GM19395 (cell line): ENCODE measurements at regions not wholly inside any gene's neighbourhood (a gene's known extent, or its start where the extent isn't known, plus 50 kb on each side); places are given as distances from the start of the nearest gene placed in this dataset.

Experiments used
- ATAC-seq: cut with Tn5 transposase; IDR thresholded peaks from one replicate; pipeline ENCODE4 v1.9.1; 2021; ENCODE audit warnings: mild to moderate bottlenecking, moderate library complexity; ENCODE audit not compliant: unreplicated experiment

DNA sequence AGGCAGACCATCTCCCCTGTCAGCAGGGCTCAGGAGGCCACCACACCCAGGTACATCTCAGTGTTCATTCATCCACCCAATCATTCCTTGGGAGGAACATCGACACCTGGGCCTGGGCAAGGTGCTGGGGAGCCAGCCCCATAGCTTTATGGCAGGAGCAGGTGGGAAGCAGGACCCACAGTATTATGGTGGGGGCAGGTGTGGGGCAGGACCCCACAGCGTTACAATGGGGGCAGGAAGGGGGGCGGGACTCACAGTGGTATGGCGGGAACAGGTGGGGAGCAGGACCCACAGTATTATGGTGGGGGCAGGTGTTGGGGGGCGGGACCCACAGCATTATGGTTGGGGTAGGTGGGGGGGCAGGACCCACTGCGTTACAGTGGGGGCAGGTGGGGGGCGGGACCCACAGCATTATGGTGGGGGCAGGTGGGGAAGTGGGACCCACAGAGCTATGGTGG lies 128.9 kb upstream of the HS6ST1 start:
- ATAC-seq = no peak

DNA sequence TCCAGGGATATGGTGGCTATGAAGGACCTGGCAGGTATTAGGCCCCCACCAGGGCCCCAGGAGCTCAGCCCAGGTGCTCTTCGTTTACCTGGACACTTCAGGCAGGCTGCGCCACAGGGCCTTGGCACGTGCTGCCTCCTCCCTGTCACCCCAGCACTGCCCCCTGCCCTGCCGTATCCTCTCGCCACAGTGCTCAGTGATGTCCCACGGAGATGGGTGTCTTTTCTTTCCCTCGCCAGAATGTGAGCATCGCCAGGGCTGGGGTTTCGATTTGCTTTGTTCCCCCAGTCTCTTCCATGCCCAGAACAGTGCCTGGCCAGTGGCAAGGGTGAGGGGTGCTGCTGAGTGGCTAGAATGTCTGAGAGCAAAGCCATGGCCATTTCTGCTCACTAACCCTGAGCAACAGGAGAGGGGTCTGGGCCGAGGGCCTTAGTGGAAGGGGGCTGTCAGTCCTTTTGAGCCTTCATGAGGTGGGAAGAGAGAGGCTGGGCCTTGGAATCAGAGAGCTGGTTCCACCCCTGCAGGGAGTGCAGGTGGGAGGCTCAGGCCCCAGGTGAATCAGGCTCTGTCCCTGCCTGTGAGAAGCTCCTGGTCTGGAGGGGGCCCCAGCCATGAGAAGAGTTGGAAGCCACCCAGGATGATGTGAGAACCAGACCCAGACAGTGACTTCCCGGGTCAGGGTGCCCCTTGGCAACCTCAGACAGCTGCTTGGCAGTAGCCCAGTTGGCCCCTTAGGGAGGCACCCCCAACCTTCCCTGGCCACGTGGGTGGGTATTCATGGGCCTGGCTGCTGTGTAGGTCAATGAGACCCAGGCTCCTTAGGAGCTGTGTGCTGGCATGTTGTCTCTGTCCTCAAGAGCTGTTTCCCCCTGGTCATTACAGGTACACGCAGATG lies 129.9 kb upstream of the HS6ST1 start:
- ATAC-seq = no peak

DNA sequence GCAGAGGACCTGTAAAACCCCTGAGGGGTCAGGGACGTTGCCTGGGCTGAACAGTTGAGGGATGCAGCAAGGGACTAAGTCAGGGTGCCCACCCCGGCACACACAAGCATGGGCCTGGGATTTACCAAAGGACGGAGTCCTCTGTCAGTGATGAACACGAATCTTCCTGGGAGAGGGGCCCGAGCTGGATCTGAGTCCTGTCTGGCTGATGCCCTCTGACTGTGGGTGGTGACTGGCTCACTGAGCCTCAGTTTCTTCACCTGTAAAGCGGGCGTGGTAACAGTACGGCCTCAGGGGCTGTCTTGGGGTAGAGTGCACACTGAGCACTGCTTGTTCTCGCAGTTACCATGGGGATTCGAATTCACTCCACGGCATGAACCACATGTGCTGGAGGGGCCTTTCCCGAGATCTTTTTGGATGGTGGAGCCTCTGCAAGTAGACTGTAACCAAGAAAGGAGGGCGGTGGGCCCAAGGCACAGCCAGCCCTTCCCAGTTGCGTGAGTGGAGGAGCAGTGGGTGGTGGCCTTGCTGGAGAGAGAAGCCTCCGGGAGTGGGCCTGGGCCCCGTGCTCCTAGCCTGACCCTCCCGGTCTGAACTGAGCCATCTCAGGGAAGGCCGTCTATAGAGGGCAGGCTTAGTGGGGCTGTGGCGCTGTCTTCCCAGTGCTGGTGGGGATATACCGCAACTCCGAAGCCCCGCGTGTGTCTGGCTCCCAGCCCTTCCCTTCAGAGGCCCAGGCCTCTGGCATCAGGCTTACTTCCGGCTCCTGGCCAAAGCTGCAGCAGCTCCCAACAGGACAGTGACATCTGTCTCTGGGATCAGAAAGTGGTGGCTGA lies 130.8 kb upstream of the HS6ST1 start:
- no peak for ATAC-seq

DNA sequence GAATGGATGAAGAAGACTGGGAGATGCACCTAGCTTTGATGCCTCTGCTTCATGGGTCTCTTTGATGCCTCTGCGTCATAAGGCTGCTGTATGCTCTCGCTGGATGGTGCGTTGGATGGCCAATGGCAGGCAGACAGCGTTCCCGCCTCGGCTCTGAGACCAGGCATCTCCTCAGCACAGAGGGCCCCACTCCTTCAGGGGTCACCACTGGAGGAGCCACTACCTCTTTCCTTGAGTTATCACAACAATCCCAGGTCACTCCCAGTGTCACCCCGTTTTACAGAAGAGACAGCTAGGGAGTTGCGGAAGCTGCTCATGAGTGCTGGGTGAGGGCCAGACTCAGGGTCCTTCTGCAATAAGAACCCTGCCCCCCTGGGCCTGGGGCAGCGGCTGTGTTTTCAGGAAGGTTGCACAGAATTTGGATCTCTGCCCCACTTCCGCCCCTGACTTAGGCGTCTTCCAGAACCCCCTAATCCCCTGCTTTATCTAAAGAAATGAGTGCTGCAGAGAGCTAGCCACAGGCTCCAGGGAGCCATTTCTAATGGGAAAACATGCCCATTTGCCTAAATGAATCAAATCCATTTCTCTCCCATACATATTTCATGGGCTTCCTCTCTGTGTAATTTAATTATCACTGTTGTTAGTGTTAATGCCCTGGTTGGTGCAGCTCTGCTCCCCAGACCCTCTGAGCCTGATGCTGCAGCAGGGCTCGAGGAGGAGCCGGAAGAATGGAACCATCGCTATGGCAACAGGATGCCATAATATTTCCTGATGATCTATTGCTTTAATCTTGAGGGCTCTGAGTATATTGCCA lies 131.8 kb upstream of the HS6ST1 start:
- ATAC-seq = no peak

- ATAC-seq = no peak
These were observed 132.7 kb upstream of the HS6ST1 start for GRCh38 chr2:128451084-128452023.

GRCh38 chr2:128452024-128452411 lies 133.3 kb upstream of the HS6ST1 start:
- no peak for ATAC-seq

GRCh38 chr2:128452536-128453530 lies 134.2 kb upstream of the HS6ST1 start:
- ATAC-seq = no peak

DNA sequence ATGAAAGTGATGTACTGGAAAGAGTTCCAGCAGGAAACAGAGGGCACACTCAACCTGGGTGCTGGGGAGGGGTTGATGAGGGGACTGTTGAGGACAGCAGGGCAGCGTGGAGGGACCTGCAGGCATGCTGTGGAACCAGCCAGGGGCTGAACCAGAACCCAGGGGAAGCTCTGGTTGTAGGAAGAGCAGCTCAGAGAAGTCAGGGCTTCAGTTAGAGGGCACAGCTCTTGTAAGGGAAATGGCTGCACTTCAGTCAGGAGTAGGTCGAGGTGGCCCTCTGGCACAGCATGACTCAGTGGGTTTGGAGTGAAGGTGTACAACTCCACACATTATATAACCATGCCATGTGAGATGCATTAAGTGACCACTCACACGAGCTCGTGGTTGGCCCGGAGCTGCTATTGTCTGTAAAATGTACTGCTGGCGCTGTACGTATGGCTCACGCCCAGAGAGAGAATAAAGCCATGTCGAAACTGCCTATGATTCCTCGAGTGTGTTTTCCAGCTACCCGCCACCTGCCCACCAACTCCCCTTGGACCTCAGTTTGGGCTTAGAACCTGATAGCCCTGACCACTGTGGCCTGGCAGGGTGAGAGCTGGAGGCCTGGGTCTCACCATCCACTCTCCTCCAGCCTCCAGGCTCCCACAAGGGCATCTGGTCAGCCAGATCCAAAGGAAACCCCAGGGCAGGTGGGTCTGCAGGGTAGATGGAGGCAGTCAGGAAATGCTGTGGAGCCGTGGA lies 136.5 kb upstream of the HS6ST1 start:
- no peak for ATAC-seq

GRCh38 chr2:128455721-128456050 lies 137.0 kb upstream of the HS6ST1 start:
- no peak for ATAC-seq

GRCh38 chr2:128456281-128456680 lies 137.6 kb upstream of the HS6ST1 start:
- no peak for ATAC-seq

DNA sequence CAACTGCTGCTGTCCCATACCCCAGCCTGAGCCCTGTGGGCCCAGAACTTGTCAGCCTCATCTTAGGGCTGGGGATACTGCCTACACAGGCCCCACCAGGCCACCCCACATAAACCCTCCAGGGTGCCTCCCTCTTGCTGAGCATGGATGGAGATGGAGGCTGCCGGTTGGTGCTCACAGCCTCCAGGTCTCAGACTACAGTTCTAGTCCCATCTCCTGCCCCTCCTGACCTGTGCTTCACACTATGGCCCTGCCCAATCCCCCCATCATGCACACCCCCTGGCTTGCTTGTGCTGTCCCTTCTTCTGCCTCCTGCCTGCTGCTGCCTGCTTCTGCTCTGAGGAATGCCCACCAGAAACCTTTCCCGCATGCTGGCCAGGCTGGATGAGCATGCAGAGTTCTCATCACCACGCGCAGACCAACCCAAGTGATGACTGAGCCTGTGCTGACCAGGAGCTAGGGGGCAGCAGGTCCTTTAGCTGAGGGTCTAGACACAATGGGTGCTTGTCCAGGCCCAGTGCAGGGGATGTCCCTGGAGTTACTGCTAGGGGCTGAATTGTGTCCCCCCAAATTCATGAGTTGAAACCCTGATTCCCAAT lies 138.4 kb upstream of the HS6ST1 start:
- no peak for ATAC-seq

- no peak for ATAC-seq
These were observed 139.0 kb upstream of the HS6ST1 start for GRCh38 chr2:128457716-128458115.

- no peak for ATAC-seq
These were observed 139.8 kb upstream of the HS6ST1 start for GRCh38 chr2:128458505-128458904.

- ATAC-seq = no peak
These were observed 145.8 kb upstream of the HS6ST1 start for GRCh38 chr2:128464456-128464855.

- no peak for ATAC-seq
These were observed 146.8 kb upstream of the HS6ST1 start for GRCh38 chr2:128465246-128466170.

- no peak for ATAC-seq
These were observed 147.7 kb upstream of the HS6ST1 start for GRCh38 chr2:128466376-128466775.

DNA sequence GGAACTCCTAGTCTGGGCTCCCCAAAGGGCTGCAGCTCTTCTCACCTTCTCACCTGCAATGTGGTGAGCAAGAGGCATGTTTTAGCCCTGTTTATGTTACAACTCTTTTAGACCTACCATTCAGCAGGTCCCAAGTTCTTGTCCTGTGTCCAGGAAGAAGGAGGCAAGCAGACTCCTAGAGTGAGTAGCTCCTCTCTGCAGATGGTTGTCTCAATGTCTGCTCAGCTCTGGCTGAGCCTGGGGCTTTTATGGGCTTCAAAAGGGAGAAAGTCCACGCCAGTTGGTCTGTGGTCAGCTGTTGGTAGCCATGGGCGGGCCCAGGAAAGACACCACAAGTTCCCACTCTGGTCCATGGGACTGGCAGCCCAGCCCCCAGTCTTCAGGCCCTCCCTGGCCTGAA lies 148.1 kb upstream of the HS6ST1 start:
- ATAC-seq = no peak
